PC-9 (cell line): ENCODE measurements at regions not wholly inside any gene's neighbourhood (a gene's known extent, or its start where the extent isn't known, plus 50 kb on each side); places are given as distances from the start of the nearest gene placed in this dataset.

ENCODE experiments used
- EZH2 ChIP-seq: fragments of 200-600 bp; sonication (generic); IDR thresholded peaks from 2 replicates; pipeline ENCODE4 v1.8.0; 2017; ENCODE audit warnings: antibody characterized with exemption, low read depth
- TF ChIP-seq, protein P1 (sequence below): fragments of 200-600 bp; sonication (generic); conservative IDR thresholded peaks from 2 replicates; pipeline ENCODE4 v1.6.1; 2017; ENCODE audit warnings: mixed run types, antibody characterized with exemption, mild to moderate bottlenecking, moderate library complexity

DNA sequence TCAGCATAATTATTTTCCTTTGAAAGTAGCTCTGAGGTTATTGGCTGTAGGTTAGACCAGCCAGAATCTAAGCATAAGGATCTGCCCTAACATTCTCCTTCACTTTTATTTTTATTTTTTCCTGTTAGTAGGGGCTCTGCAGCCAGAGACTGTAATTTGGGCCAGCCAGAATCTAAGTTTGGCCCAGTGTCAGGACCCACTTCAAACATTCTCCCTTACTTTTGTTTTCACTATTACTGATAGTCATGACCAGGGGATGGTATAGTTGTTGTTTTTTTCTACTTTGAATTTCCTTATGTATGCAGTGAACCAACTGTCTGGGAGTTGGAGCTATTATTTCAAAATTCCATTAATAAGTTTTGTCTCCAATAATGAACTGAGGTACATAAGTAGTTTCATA is 121.0 kb upstream of the MBNL1 start:
- TF ChIP-seq, protein P1, sequence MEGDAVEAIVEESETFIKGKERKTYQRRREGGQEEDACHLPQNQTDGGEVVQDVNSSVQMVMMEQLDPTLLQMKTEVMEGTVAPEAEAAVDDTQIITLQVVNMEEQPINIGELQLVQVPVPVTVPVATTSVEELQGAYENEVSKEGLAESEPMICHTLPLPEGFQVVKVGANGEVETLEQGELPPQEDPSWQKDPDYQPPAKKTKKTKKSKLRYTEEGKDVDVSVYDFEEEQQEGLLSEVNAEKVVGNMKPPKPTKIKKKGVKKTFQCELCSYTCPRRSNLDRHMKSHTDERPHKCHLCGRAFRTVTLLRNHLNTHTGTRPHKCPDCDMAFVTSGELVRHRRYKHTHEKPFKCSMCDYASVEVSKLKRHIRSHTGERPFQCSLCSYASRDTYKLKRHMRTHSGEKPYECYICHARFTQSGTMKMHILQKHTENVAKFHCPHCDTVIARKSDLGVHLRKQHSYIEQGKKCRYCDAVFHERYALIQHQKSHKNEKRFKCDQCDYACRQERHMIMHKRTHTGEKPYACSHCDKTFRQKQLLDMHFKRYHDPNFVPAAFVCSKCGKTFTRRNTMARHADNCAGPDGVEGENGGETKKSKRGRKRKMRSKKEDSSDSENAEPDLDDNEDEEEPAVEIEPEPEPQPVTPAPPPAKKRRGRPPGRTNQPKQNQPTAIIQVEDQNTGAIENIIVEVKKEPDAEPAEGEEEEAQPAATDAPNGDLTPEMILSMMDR, result no peak
- TF ChIP-seq EZH2, result no peak
